ENCODE measurements at regions not wholly inside any gene's neighbourhood (a gene's known extent, or its start where the extent isn't known, plus 50 kb on each side); places are given as distances from the start of the nearest gene placed in this dataset.

- TF ChIP-seq, protein P1, sequence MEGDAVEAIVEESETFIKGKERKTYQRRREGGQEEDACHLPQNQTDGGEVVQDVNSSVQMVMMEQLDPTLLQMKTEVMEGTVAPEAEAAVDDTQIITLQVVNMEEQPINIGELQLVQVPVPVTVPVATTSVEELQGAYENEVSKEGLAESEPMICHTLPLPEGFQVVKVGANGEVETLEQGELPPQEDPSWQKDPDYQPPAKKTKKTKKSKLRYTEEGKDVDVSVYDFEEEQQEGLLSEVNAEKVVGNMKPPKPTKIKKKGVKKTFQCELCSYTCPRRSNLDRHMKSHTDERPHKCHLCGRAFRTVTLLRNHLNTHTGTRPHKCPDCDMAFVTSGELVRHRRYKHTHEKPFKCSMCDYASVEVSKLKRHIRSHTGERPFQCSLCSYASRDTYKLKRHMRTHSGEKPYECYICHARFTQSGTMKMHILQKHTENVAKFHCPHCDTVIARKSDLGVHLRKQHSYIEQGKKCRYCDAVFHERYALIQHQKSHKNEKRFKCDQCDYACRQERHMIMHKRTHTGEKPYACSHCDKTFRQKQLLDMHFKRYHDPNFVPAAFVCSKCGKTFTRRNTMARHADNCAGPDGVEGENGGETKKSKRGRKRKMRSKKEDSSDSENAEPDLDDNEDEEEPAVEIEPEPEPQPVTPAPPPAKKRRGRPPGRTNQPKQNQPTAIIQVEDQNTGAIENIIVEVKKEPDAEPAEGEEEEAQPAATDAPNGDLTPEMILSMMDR (IDR thresholded peaks at IDR 0.05): no peak
- no peak for TF ChIP-seq POLR2A (IDR thresholded peaks at IDR 0.05)
Measured at GRCh38 chr3:59660376-59660775, 610.6 kb upstream of the CFAP20DC start.
